ENCODE measurements at regions not wholly inside any gene's neighbourhood (a gene's known extent, or its start where the extent isn't known, plus 50 kb on each side); places are given as distances from the start of the nearest gene placed in this dataset.

- Histone ChIP-seq H2AFZ (ENCODE audit: low read depth) (no peak overlapping the region; the same call in 1 of the 2 replicates), H3K9ac (no peak overlapping the region), H3K4me1 (ENCODE audit: control insufficient read depth in 1 of 2, insufficient read depth in 2 of 2, low read depth in 1 of 2, low read length in 1 of 2) (no peaks in the 10 kb centered on the region; a peak in 2 of 4 replicates), H3K27me3 (ENCODE audit: insufficient read depth) (no peaks in the 10 kb centered on the region), H3K79me2 (ENCODE audit: insufficient read depth) (no peaks in the 10 kb centered on the region), H3K9me2 (no peaks in the 10 kb centered on the region), H3K9me3 (no peaks in the 10 kb centered on the region), H3K27ac (ENCODE audit: low read depth in 2 of 2, low read length in 1 of 2) (no peak overlapping the region), H3K36me3 (replicated peaks in 1 of 2; ENCODE audit: control insufficient read depth in 1 of 2, insufficient read depth in 2 of 2, low read length in 1 of 2) (no peaks in the 10 kb centered on the region), H3F3A (replicated peaks; ENCODE audit: insufficient read depth) (no peaks in the 10 kb centered on the region), H3K4me2 (no peak overlapping the region), H4K20me1 (ENCODE audit: insufficient read depth) (no peaks in the 10 kb centered on the region), H3K4me3 (ENCODE audit: low read depth in 2 of 2, low read length in 1 of 2) (no peak overlapping the region)
- 81% methylated on average over 6 of the region's 6 CpGs for WGBS (ENCODE audit: low lambda C conversion rate)
- TF ChIP-seq EP300 (IDR thresholded peaks at IDR 0.05; ENCODE audit: borderline replicate concordance in 1 of 2, low read depth in 1 of 2, low read length in 1 of 2) (no peak), FOXJ3 (CRISPR knock-in tag; IDR thresholded peaks at IDR 0.05) (no peak)
- ChIA-PET POLR2A (no interaction called here), CTCF (no interaction called here)
- DNase-seq = no peak
These were observed 171.9 kb upstream of the ELL2 start for GRCh38 chr5:96133341-96134079.

- ChIA-PET CTCF (no interaction called here), POLR2A (no interaction called here)
- H3K27me3 ChIP-seq (ENCODE audit: insufficient read depth) = no peaks in the 10 kb centered on the region
- DNase-seq = no peak
- no peaks in the 10 kb centered on the region for H4K20me1 ChIP-seq (ENCODE audit: insufficient read depth)
- no peak for TF ChIP-seq MXI1 (IDR thresholded peaks at IDR 0.05; ENCODE audit: low read depth, low read length)
- TF ChIP-seq RXRA (IDR thresholded peaks at IDR 0.05; ENCODE audit: borderline replicate concordance, low read depth) = no peak
- no peak for TF ChIP-seq FOSL2 (IDR thresholded peaks at IDR 0.05; ENCODE audit: borderline replicate concordance, low read depth)
- TF ChIP-seq SIN3A (IDR thresholded peaks at IDR 0.05; ENCODE audit: borderline replicate concordance, low read depth, low read length) = no peak
- TF ChIP-seq CTCF (IDR thresholded peaks at IDR 0.05) = no peak
- no peak for TF ChIP-seq SMC3 (IDR thresholded peaks at IDR 0.05; ENCODE audit: low read depth, low read length)
- TF ChIP-seq, protein P1, sequence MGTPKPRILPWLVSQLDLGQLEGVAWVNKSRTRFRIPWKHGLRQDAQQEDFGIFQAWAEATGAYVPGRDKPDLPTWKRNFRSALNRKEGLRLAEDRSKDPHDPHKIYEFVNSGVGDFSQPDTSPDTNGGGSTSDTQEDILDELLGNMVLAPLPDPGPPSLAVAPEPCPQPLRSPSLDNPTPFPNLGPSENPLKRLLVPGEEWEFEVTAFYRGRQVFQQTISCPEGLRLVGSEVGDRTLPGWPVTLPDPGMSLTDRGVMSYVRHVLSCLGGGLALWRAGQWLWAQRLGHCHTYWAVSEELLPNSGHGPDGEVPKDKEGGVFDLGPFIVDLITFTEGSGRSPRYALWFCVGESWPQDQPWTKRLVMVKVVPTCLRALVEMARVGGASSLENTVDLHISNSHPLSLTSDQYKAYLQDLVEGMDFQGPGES (IDR thresholded peaks at IDR 0.05; ENCODE audit: low read depth, low read length) = no peak
- TF ChIP-seq CHD2 (IDR thresholded peaks at IDR 0.05; ENCODE audit: low read length, partially characterized antibody) = no peak
- no peak for TF ChIP-seq FOXJ3 (CRISPR knock-in tag; IDR thresholded peaks at IDR 0.05)
- TF ChIP-seq EZH2phosphoT487 (IDR thresholded peaks at IDR 0.05; ENCODE audit: borderline replicate concordance, low read depth) = no peak
- no peak for TF ChIP-seq TCF12 (IDR thresholded peaks at IDR 0.05)
- no peak for TF ChIP-seq REST (IDR thresholded peaks at IDR 0.05; ENCODE audit: low read depth, low read length)
- TF ChIP-seq EP300 (IDR thresholded peaks at IDR 0.05; ENCODE audit: borderline replicate concordance in 1 of 2, low read depth in 1 of 2, low read length in 1 of 2) = no peak
- H3K4me1 ChIP-seq (ENCODE audit: control insufficient read depth in 1 of 2, insufficient read depth in 2 of 2, low read depth in 1 of 2, low read length in 1 of 2) = peaks cover 0 to 30% of the 10 kb centered on the region in 2 experiments; a peak in 2 of 4 replicates
- 92% methylated on average over 1 of the region's 1 CpG for WGBS (ENCODE audit: low lambda C conversion rate)
- no peak overlapping the region for H3K4me3 ChIP-seq (ENCODE audit: low read depth in 2 of 2, low read length in 1 of 2)
- no peaks in the 10 kb centered on the region for H3K79me2 ChIP-seq (ENCODE audit: insufficient read depth)
- peaks cover 14% of the 10 kb centered on the region for H3F3A ChIP-seq (replicated peaks; ENCODE audit: insufficient read depth)
- no peak overlapping the region for H3K4me2 ChIP-seq
- no peaks in the 10 kb centered on the region for H3K9me3 ChIP-seq
- no peak overlapping the region; the same call in 1 of the 2 replicates for H2AFZ ChIP-seq (ENCODE audit: low read depth)
- H3K9ac ChIP-seq = no peak overlapping the region
- H3K9me2 ChIP-seq = no peaks in the 10 kb centered on the region
- no peak overlapping the region for H3K27ac ChIP-seq (ENCODE audit: low read depth in 2 of 2, low read length in 1 of 2)
- no peaks in the 10 kb centered on the region for H3K36me3 ChIP-seq (replicated peaks in 1 of 2; ENCODE audit: control insufficient read depth in 1 of 2, insufficient read depth in 2 of 2, low read length in 1 of 2)
These were observed 167.6 kb upstream of the ELL2 start for GRCh38 chr5:96129276-96129675.

Measured in SK-N-SH (cell line).